Ovary (tissue), 7 donors: ENCODE measurements at regions not wholly inside any gene's neighbourhood (a gene's known extent, or its start where the extent isn't known, plus 50 kb on each side); places are given as distances from the start of the nearest gene placed in this dataset.

Experiments used
- DNase-seq, 5 donors: peaks; one replicate each; pipeline ENCODE4 v3.0.0-alpha.2; 2019 to 2020
- H3K27ac ChIP-seq, 2 donors: fragments of 200-600 bp; one replicate each; pipeline versions ENCODE4 v1.5.1 to v1.8.0; 2019 to 2022
- H3K27me3 ChIP-seq: fragments of 200-600 bp; one replicate; pipeline ENCODE4 v1.8.0; 2022
- H3K36me3 ChIP-seq: fragments of 200-600 bp; sonication (generic); one replicate; pipeline ENCODE4 v1.5.1; 2019
- H3K4me1 ChIP-seq: one replicate; pipeline ENCODE4 v1.8.1; 2013; ENCODE audit warnings: mild to moderate bottlenecking, moderate library complexity; ENCODE audit not compliant: insufficient read depth
- H3K4me3 ChIP-seq: fragments of 200-600 bp; sonication (generic); one replicate; pipeline ENCODE4 v1.5.1; 2017
- H3K9me3 ChIP-seq, 2 donors: fragments of 200-600 bp in 1 of 2; sonication (generic) in 1 of 2; one replicate each; pipeline versions ENCODE4 v1.5.1 to v1.8.1; 2013 to 2019; ENCODE audit warnings: mild to moderate bottlenecking in 1 of 2, moderate library complexity in 1 of 2
- CTCF ChIP-seq, 3 donors: fragments of 450-650 bp in 2 of 3; fragments of 200-600 bp in 1 of 3; IDR thresholded peaks; one replicate each; pipeline versions ENCODE4 v1.5.1 to v1.8.0; 2016 to 2022; ENCODE audit warnings: antibody characterized with exemption in 3 of 3, mild to moderate bottlenecking in 1 of 3
- EP300 ChIP-seq: sonication (generic); formaldehyde crosslinking; IDR thresholded peaks from one replicate; pipeline ENCODE4 v1.6.1; 2017; ENCODE audit warnings: antibody characterized with exemption
- POLR2A ChIP-seq: fragments of 450-650 bp; IDR thresholded peaks from one replicate; pipeline ENCODE4 v1.6.1; 2017; ENCODE audit warnings: antibody characterized with exemption, mild to moderate bottlenecking, moderate library complexity
- WGBS, 3 donors: extraction: QIAGEN DNeasy Blood & Tissue Kit in 1 of 3; methylation state at CpG; one replicate each; pipeline versions ENCODE4 v1.1.5 to v1.1.7; 2013 to 2017; 5-methylcytosine and 5-hydroxymethylcytosine counted together
- intact Hi-C, 4 donors: fragments of 100-400 bp; cut with DNase I; formaldehyde crosslinking; loops; one replicate each; pipeline versions ENCODE4 v1.11.0 to v1.15.1; 2022 to 2023
- donor health status: DM: no; HTN: no; CAD: no; lungs with moderate emphysema.
- donor health status: DM: no; HTN: no; CAD: no.
- donor health status: Bipolar disorder and iron deficiency.
- donor health status: DM: no; HTN: no; CAD: no.
- donor health status: DM: yes; HTN: yes; CAD: no.

- Histone ChIP-seq H3K36me3 (no peaks in the 10 kb centered on the region), H3K27ac (no peak overlapping the region), H3K4me3 (no peak overlapping the region), H3K27me3 (no peaks in the 10 kb centered on the region), H3K9me3 (no peaks in the 10 kb centered on the region), H3K4me1 (no peaks in the 10 kb centered on the region)
- TF ChIP-seq EP300: no peak
- no peak for TF ChIP-seq POLR2A
- no peak for TF ChIP-seq CTCF (IDR thresholded peaks at IDR 0.05)
- intact Hi-C loops: no loop called here
- DNase-seq: no peak
- WGBS, 3 donors: 58 to 73% (median 71%) methylated on average over 2 of the region's 2 CpGs
Measured at GRCh38 chr7:3106361-3106826, 62.7 kb upstream of the CARD11 start.

DNA sequence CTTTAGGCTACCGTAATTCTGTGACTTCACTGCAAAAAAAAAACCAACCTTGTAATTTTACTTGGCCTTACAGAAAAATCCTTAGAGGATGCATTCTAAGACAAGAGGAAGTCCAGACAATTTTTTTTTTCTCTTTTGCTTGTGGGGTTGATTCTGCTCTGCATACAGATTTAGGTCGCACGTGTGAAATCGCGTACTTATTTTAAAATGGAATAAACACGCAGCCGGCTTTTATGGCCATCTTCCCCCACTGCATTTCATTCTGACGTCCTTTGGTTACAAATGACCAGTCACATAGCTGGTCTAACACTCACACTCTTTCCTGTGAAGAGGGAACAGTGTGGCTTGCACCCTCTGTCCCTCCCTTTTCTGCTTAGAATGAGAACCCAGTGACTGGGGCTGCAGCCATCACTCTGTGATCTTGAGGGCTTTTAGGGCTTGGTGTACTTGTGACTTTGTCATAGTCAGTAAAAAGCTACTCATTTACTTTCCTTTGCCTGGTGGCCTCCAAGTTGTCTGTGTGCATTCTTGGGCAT lies 63.6 kb upstream of the CARD11 start:
- TF ChIP-seq CTCF (IDR thresholded peaks at IDR 0.05): no peak
- no peak for TF ChIP-seq EP300
- no peak for TF ChIP-seq POLR2A
- no peaks in the 10 kb centered on the region for H3K36me3 ChIP-seq
- intact Hi-C loops: no loop called here
- 74 to 82% (median 81%) methylated on average over 8 of the region's 8 CpGs for WGBS, 3 donors
- H3K4me3 ChIP-seq: no peak overlapping the region
- no peaks in the 10 kb centered on the region for H3K9me3 ChIP-seq
- H3K4me1 ChIP-seq: no peaks in the 10 kb centered on the region
- H3K27me3 ChIP-seq: no peaks in the 10 kb centered on the region
- no peak overlapping the region for H3K27ac ChIP-seq
- DNase-seq: no peak

GRCh38 chr7:3107889-3108570 lies 64.4 kb upstream of the CARD11 start:
- no peaks in the 10 kb centered on the region for H3K9me3 ChIP-seq
- H3K36me3 ChIP-seq: no peaks in the 10 kb centered on the region
- WGBS, 3 donors: 79 to 83% (median 82%) methylated on average over 8 of the region's 8 CpGs
- DNase-seq: no peak
- H3K27me3 ChIP-seq: no peaks in the 10 kb centered on the region
- no peak overlapping the region for H3K4me3 ChIP-seq
- no peak for TF ChIP-seq CTCF (IDR thresholded peaks at IDR 0.05)
- intact Hi-C loops: no loop called here
- H3K4me1 ChIP-seq: no peaks in the 10 kb centered on the region
- no peak overlapping the region for H3K27ac ChIP-seq

- no peak for DNase-seq
- WGBS, 3 donors: 53 to 56% (median 54%) methylated on average over 9 of the region's 9 CpGs
- H3K27ac ChIP-seq: no peak overlapping the region
- no peak overlapping the region for H3K4me3 ChIP-seq
- no peaks in the 10 kb centered on the region for H3K9me3 ChIP-seq
- no peaks in the 10 kb centered on the region for H3K4me1 ChIP-seq
- H3K36me3 ChIP-seq: no peaks in the 10 kb centered on the region
- intact Hi-C loops: no loop called here
- H3K27me3 ChIP-seq: no peaks in the 10 kb centered on the region
- TF ChIP-seq CTCF (IDR thresholded peaks at IDR 0.05) (no peak), EP300 (no peak), POLR2A (no peak)
Measured at GRCh38 chr7:3109311-3109915, 65.7 kb upstream of the CARD11 start.
